Pancreas (tissue), 10 donors: ENCODE measurements at regions not wholly inside any gene's neighbourhood (a gene's known extent, or its start where the extent isn't known, plus 50 kb on each side); places are given as distances from the start of the nearest gene placed in this dataset.

Source experiments
- ATAC-seq, 4 donors: fragments of 200-7000 bp; cut with Tn5 transposase; one replicate each; pipeline versions ENCODE4 v1.8.0 to v1.9.1; 2020; ENCODE audit warnings: mild to moderate bottlenecking in 4 of 4, moderate library complexity in 4 of 4
- DNase-seq, 6 donors: peaks; one replicate each; pipeline ENCODE4 v3.0.0-alpha.2; 2020
- FAIRE-seq: peaks from 2 replicates; lab custom pipeline; 2012; peaks lifted over from hg19 to GRCh38; lab: Jason Lieb, UNC
- H3K27ac ChIP-seq, 4 donors: fragments of 200-600 bp; sonication (generic); 1 replicate in 3 of 4; 2 replicates in 1 of 4; pipeline versions ENCODE4 v1.5.0 to v1.8.0; 2020
- H3K27me3 ChIP-seq, 4 donors: fragments of 200-600 bp; one replicate each; pipeline ENCODE4 v1.8.0; 2021
- H3K36me3 ChIP-seq, 3 donors: fragments of 200-600 bp; sonication (generic) in 1 of 3; one replicate each; pipeline versions ENCODE4 v1.5.0 to v1.8.0; 2020 to 2021
- H3K4me1 ChIP-seq, 3 donors: fragments of 200-600 bp; one replicate each; pipeline ENCODE4 v1.8.0; 2021
- H3K4me3 ChIP-seq, 4 donors: fragments of 200-600 bp; sonication (generic) in 2 of 4; one replicate each; pipeline versions ENCODE4 v1.5.0 to v1.8.0; 2020 to 2021
- H3K9me3 ChIP-seq, 4 donors: fragments of 200-600 bp; one replicate each; pipeline ENCODE4 v1.8.0; 2021
- WGBS, 2 donors: extraction: QIAGEN DNeasy Blood & Tissue Kit; methylation state at CpG; one replicate each; pipeline ENCODE4 v1.1.7; 2013; 5-methylcytosine and 5-hydroxymethylcytosine counted together
- intact Hi-C, 3 donors: fragments of 100-400 bp; cut with DNase I; formaldehyde crosslinking; loops; one replicate each; pipeline versions ENCODE4 v1.11.1 to v1.14.2; 2022
- TF ChIP-seq, protein P1 (sequence below), 4 donors: fragments of 200-600 bp; sonication (generic) in 3 of 4; IDR thresholded peaks; one replicate each; pipeline versions ENCODE4 v1.5.0 to v1.8.0; 2021; ENCODE audit warnings: antibody characterized with exemption in 4 of 4
- donor health status: healthy with polysubstance abuse.
- donor health status: DM: no; HTN: no; CAD: no; lungs with moderate emphysema.
- donor health status: DM: no; HTN: no; CAD: no.
- donor health status: control.
- donor health status: control.
- donor health status: Bipolar disorder and iron deficiency.
- donor health status: DM: yes; HTN: yes; CAD: no.
- donor health status: DM: no; HTN: no; CAD: no.
- donor health status: DM: no; HTN: no; CAD: no.
- donor health status: DM: yes; HTN: yes; CAD: no.

DNA sequence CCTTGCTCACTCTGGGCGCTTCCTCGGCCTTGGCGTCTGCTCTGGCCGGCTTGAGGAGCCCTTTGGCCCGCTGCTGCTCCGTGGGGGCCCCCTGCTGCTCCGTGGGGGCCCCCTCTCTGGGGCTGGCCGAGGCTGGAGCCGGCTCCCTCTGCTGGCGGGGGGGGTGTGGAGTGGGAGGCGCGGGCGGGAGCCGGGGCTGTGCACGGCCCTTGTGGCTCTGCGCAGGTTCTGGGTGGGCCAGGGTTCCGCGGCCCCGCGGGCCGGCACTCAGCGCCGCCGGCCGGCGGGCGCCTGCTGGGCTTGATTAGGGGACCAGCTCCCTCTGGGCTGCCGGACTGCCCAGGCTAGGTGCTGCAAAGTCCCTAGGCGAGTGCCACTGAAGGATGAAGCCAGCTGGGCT is 436.2 kb downstream of the SLITRK6 start:
- TF ChIP-seq, protein P1, sequence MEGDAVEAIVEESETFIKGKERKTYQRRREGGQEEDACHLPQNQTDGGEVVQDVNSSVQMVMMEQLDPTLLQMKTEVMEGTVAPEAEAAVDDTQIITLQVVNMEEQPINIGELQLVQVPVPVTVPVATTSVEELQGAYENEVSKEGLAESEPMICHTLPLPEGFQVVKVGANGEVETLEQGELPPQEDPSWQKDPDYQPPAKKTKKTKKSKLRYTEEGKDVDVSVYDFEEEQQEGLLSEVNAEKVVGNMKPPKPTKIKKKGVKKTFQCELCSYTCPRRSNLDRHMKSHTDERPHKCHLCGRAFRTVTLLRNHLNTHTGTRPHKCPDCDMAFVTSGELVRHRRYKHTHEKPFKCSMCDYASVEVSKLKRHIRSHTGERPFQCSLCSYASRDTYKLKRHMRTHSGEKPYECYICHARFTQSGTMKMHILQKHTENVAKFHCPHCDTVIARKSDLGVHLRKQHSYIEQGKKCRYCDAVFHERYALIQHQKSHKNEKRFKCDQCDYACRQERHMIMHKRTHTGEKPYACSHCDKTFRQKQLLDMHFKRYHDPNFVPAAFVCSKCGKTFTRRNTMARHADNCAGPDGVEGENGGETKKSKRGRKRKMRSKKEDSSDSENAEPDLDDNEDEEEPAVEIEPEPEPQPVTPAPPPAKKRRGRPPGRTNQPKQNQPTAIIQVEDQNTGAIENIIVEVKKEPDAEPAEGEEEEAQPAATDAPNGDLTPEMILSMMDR (IDR thresholded peaks at IDR 0.05): no peak
- DNase-seq (peak in 2 of 6 donors; percentile 24 to 38), ATAC-seq (no peak), FAIRE-seq (no peak)
- no peak overlapping the region for H3K4me3 ChIP-seq
- WGBS, 2 donors: 75 to 81% methylated on average over 24 to 29 of the region's 29 CpGs
- no peak overlapping the region for H3K27ac ChIP-seq
- no peaks in the 10 kb centered on the region for H3K36me3 ChIP-seq
- intact Hi-C loops: no loop called here
- no peaks in the 10 kb centered on the region for H3K27me3 ChIP-seq
- no peaks in the 10 kb centered on the region for H3K9me3 ChIP-seq
- no peaks in the 10 kb centered on the region for H3K4me1 ChIP-seq

DNA sequence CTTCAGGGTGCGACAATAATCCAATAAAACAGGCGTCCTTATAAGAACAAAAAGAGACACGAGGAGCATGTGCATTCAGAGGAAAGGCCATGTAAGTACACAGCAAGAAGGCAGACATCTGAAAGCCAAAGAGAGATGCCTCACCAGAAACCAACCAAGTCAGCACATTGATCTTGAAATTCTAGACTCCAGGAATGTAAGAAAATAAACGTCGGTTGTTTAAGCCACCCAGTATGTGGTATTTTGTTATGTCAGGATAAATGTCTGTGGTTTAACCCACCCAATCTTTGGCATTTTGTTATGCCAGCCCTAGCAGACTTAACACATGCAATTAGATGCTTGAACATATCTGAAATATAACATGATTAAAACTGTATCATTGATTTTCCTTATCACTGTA is 452.0 kb downstream of the SLITRK6 start:
- H3K27ac ChIP-seq: no peak overlapping the region
- no peak for FAIRE-seq
- TF ChIP-seq, protein P1 (IDR thresholded peaks at IDR 0.05): no peak
- ATAC-seq: no peak
- no peak for DNase-seq
- no peaks in the 10 kb centered on the region for H3K36me3 ChIP-seq
- H3K4me3 ChIP-seq: no peak overlapping the region
- intact Hi-C loops: no loop called here
- H3K9me3 ChIP-seq: no peaks in the 10 kb centered on the region
- WGBS, 2 donors: 44 to 49% methylated on average over 5 of the region's 5 CpGs
- H3K4me1 ChIP-seq: no peaks in the 10 kb centered on the region
- H3K27me3 ChIP-seq: no peaks in the 10 kb centered on the region

DNA sequence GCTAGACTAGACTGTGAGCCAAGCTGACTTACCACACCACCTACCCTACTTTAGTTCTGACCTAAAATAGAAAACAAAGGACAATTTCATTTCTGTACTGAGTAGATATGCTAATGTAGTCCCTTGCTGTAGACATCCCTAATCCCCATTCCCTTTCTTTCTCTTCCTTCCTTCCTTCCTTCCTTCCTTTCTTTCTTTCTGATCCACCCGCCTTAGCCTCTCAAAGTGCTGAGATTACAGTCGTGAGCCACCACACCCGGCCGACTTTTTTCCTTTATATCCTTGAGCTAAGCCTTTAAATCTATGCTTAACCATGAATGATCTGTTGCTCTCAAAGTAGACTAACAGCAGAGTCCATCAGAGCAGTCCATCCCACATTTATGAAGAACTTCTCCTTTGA is 465.0 kb downstream of the SLITRK6 start:
- DNase-seq: no peak
- no peak for ATAC-seq

GRCh38 chr13:85333506-85334020 is 465.7 kb downstream of the SLITRK6 start:
- FAIRE-seq (no peak), DNase-seq (no peak), ATAC-seq (no peak)
- intact Hi-C loops: no loop called here
- TF ChIP-seq, protein P1 (IDR thresholded peaks at IDR 0.05): no peak
- Histone ChIP-seq H3K4me3 (no peak overlapping the region), H3K9me3 (no peaks in the 10 kb centered on the region), H3K27me3 (no peaks in the 10 kb centered on the region), H3K27ac (no peak overlapping the region), H3K36me3 (no peaks in the 10 kb centered on the region), H3K4me1 (peaks cover 0 to 3% (median 0%) of the 10 kb centered on the region in 3 donors)
- 31 to 38% methylated on average over 2 of the region's 2 CpGs for WGBS, 2 donors

More for the DNA sequence above, 465.0 kb downstream of the SLITRK6 start:
- H3K4me3 ChIP-seq: no peak overlapping the region
- TF ChIP-seq, protein P1 (IDR thresholded peaks at IDR 0.05): no peak
- no peak for FAIRE-seq
- H3K9me3 ChIP-seq: no peaks in the 10 kb centered on the region
- H3K4me1 ChIP-seq: peaks cover 0 to 3% (median 0%) of the 10 kb centered on the region in 3 donors
- H3K27ac ChIP-seq: no peak overlapping the region
- 56 to 83% methylated on average over 4 of the region's 4 CpGs for WGBS, 2 donors
- H3K36me3 ChIP-seq: no peaks in the 10 kb centered on the region
- intact Hi-C loops: no loop called here
- H3K27me3 ChIP-seq: no peaks in the 10 kb centered on the region

DNA sequence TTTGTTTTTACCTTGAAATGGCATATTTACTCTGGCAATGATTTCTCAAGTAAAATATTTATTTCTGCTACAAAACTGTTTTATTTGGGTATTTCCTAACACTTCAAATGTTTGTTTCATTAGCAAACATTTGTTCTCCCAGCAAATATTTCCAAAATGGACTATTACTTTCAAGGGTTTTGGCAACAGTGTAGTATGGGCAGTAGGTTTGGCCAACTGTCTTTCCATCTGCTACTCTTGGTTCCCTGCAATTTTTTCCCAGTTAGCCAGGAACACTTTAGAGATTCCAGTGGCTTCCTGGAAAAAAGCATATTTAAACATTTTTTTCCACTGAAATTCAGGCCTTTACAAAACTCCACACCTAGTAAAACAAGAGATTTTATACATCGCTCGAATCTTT is 466.6 kb downstream of the SLITRK6 start:
- intact Hi-C loops: no loop called here
- Histone ChIP-seq H3K36me3 (no peaks in the 10 kb centered on the region), H3K27ac (no peak overlapping the region), H3K27me3 (no peaks in the 10 kb centered on the region), H3K4me1 (peaks cover 0 to 3% (median 0%) of the 10 kb centered on the region in 3 donors), H3K4me3 (no peak overlapping the region), H3K9me3 (no peaks in the 10 kb centered on the region)
- WGBS, 2 donors: 75 to 91% methylated on average over 2 of the region's 2 CpGs
- DNase-seq: no peak
- no peak for FAIRE-seq
- ATAC-seq: no peak
- TF ChIP-seq, protein P1 (IDR thresholded peaks at IDR 0.05): no peak
